GM19043 (cell line): ENCODE measurements at regions not wholly inside any gene's neighbourhood (a gene's known extent, or its start where the extent isn't known, plus 50 kb on each side); places are given as distances from the start of the nearest gene placed in this dataset.
"Not testable (repeated sequence)": the region's sequence is repeated elsewhere in the genome, so short reads cannot be mapped to it uniquely, and the experiment has no call there.

Experiments used
- ATAC-seq: cut with Tn5 transposase; IDR thresholded peaks from one replicate; pipeline ENCODE4 v1.9.1; 2021; ENCODE audit warnings: low read depth; ENCODE audit not compliant: unreplicated experiment

- no peak for ATAC-seq
Observed at GRCh38 chr2:144999071-144999875, 479.4 kb upstream of the ZEB2 start.

DNA sequence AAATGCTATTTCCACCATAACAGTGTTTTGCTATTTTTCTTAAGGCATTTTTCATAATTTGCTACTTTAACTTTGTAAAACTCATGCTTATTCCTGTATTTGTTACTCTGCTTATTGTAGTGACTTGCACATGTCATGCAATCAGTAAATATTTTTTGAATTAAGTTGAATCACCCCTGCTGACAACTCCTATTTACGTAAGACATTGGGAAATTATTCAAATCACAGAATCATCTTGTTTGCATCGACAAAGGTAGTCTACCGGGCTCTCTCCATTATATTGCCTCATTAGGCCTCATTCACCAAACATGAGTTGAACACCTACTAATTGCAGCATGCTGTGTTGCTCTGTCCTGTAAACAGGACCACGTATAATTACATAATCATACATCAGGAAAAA lies 478.5 kb upstream of the ZEB2 start:
- ATAC-seq = no peak

- no peak for ATAC-seq
Observed at GRCh38 chr2:144996225-144996795, 476.4 kb upstream of the ZEB2 start.

GRCh38 chr2:144995482-144995881 lies 475.6 kb upstream of the ZEB2 start:
- ATAC-seq = no peak

GRCh38 chr2:144990661-144991060 lies 470.7 kb upstream of the ZEB2 start:
- ATAC-seq = no peak

GRCh38 chr2:144989579-144990270 lies 469.8 kb upstream of the ZEB2 start:
- ATAC-seq = no peak

DNA sequence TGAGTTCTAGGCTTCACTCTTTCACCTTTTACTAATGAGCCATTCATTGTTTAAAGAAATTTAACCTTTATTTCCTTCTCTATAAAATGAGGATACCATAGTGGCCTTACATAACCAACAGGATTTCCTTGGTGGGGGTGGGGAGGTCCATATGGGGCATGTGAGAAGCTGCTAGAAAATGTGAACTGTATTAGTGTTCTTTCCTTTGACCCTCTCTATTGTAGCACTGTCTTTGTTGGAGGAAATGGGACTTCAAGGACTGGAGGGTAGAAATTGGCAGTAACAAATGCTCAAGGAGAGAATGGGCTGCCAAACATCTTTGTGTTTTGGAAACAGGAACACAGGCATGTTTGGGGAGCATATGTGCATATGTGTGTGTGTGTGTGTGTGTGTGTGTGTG lies 468.7 kb upstream of the ZEB2 start:
- ATAC-seq = no peak

- no peak for ATAC-seq
Observed at GRCh38 chr2:144986691-144987090, 466.8 kb upstream of the ZEB2 start.

DNA sequence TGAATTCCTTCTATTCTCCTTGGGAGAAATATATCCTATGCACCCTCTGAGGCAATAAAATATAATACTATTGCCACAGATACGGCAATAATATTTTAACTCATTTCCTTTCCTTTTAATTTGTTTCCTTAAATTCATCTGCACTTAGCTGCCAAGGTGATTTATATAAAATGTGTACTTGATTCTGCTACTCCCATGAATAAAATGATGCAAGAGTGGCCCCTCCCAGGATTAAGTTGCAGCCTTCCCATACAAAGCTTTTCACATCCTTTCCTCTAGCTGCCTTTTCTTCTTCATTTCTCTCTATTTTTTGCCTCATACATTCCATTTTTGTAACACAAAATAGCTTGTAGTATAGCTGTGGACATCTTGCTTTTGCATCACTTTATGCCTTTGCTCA lies 464.1 kb upstream of the ZEB2 start:
- ATAC-seq = no peak

DNA sequence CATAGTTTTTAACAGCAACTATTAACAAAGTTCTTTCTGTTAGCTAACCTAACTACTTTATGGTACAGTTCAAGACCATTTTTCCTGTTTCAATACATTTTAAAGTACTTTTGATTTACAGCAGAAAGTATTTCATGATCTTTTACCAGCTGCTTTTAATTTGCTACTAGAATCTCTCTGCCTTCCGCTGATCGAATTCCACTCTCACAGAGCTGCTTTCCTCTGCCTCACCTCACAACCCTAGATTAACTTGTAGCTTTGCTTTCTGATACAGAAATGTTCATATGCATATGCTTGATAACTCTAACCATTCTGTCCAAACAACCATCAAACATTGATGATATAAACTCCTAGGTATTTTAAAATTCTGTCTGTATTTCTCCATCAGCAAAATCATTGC lies 463.2 kb upstream of the ZEB2 start:
- no peak for ATAC-seq

- ATAC-seq = no peak
Observed at GRCh38 chr2:144982481-144982880, 462.6 kb upstream of the ZEB2 start.

DNA sequence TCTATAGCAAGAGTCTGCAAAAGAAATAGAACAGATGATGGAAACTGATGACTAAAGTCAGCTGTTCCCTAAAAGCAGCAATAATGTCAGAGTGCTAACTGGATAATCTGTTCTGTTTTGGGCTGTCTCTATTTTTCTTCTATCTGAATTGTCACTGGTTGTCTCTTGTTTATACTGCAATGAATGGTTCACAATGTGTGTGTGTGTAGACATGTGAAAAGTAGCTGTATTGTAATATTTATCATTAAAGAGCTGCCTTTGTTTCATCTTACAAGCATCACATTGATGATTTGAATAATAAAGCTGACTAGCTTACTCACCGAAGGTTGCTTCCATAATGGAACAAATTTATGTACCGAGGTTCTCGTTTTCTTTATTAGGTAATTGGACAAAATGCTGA lies 456.0 kb upstream of the ZEB2 start:
- ATAC-seq = no peak

- no peak for ATAC-seq
Observed at GRCh38 chr2:144972676-144973075, 452.8 kb upstream of the ZEB2 start.

- no peak for ATAC-seq
Observed at GRCh38 chr2:144971786-144972335, 451.9 kb upstream of the ZEB2 start.

DNA sequence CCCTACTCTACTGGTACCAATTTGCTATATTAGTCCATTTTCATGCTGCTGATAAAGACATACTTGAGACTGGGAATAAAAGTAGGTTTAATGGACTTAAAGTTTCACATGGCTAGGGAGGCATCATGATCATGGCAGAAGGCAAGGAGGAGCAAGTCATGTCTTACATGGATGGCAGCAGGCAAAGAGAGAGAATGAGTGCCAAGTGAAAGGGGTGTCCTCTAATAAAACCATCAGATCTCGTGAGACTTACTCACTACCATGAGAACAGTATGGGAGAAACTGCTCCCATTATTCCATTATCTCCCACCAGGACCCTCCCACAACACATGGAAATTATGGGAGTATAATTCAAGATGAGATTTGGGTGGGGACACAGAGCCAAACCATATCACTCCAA lies 450.5 kb upstream of the ZEB2 start:
- not testable (repeated sequence) for ATAC-seq

- not testable (repeated sequence) for ATAC-seq
Observed at GRCh38 chr2:144969564-144969963, 449.6 kb upstream of the ZEB2 start.

GRCh38 chr2:144967961-144968360 lies 448.0 kb upstream of the ZEB2 start:
- ATAC-seq = no peak

DNA sequence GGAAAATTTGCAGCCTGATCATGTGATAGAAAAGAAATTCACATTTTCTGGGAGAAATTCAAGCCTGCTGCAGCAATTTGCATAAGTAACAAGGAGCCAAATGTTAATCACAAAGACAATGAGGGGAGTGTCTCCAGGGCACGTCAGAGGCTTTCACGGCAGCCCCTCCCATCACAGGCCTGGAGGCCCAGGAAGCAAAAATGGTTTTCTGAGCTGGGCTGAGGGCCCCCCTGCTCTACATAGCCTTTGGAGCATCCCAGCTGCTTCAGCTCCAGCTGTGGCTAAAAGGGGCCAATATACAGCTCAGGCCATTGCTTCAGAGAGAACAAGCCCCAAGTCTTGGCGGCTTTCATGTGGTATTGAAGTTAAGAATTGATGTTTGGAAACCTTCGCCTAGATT lies 445.3 kb upstream of the ZEB2 start:
- no peak for ATAC-seq

- ATAC-seq = no peak
Observed at GRCh38 chr2:144963031-144963430, 443.1 kb upstream of the ZEB2 start.

- no peak for ATAC-seq
Observed at GRCh38 chr2:144959416-144959815, 439.5 kb upstream of the ZEB2 start.

GRCh38 chr2:144950899-144951560 lies 431.1 kb upstream of the ZEB2 start:
- ATAC-seq = no peak
